Kasumi-1 (cell line): ENCODE measurements at regions not wholly inside any gene's neighbourhood (a gene's known extent, or its start where the extent isn't known, plus 50 kb on each side); places are given as distances from the start of the nearest gene placed in this dataset.

Experiments
- DNase-seq, 2 experiments: peaks; one replicate each; lab custom pipeline; 2025; lab: John Stamatoyannopoulos, UW

GRCh38 chr3:59339818-59340217, 290.0 kb upstream of the CFAP20DC start:
- DNase-seq = no peak

GRCh38 chr3:59338934-59339333, 289.1 kb upstream of the CFAP20DC start:
- DNase-seq = no peak

GRCh38 chr3:59335338-59335737, 285.5 kb upstream of the CFAP20DC start:
- no peak for DNase-seq

GRCh38 chr3:59334585-59334984, 284.8 kb upstream of the CFAP20DC start:
- DNase-seq = no peak

GRCh38 chr3:59327376-59327808, 277.6 kb upstream of the CFAP20DC start:
- DNase-seq = no peak

GRCh38 chr3:59326246-59327024, 276.6 kb upstream of the CFAP20DC start:
- no peak for DNase-seq

- no peak for DNase-seq
These were observed 272.2 kb upstream of the CFAP20DC start for GRCh38 chr3:59321881-59322540.

GRCh38 chr3:59320080-59320479, 270.3 kb upstream of the CFAP20DC start:
- no peak for DNase-seq

GRCh38 chr3:59319442-59319841, 269.6 kb upstream of the CFAP20DC start:
- no peak for DNase-seq

GRCh38 chr3:59318881-59319280, 269.1 kb upstream of the CFAP20DC start:
- DNase-seq = no peak

- DNase-seq = no peak
These were observed 267.6 kb upstream of the CFAP20DC start for GRCh38 chr3:59317386-59317785.

GRCh38 chr3:59316688-59317275, 267.0 kb upstream of the CFAP20DC start:
- DNase-seq = no peak

GRCh38 chr3:59313365-59313764, 263.5 kb upstream of the CFAP20DC start:
- DNase-seq = peak; percentile 47 to 55

GRCh38 chr3:59311231-59311630, 261.4 kb upstream of the CFAP20DC start:
- no peak for DNase-seq

GRCh38 chr3:59310736-59311135, 260.9 kb upstream of the CFAP20DC start:
- no peak for DNase-seq

- peak in 1 of 2 experiments; percentile 11 for DNase-seq
These were observed 258.9 kb upstream of the CFAP20DC start for GRCh38 chr3:59308684-59309083.

- no peak for DNase-seq
These were observed 258.2 kb upstream of the CFAP20DC start for GRCh38 chr3:59308001-59308400.

- no peak for DNase-seq
These were observed 256.6 kb upstream of the CFAP20DC start for GRCh38 chr3:59306436-59306835.

- no peak for DNase-seq
These were observed 254.5 kb upstream of the CFAP20DC start for GRCh38 chr3:59304296-59304695.

- no peak for DNase-seq
These were observed 253.6 kb upstream of the CFAP20DC start for GRCh38 chr3:59303452-59303851.

GRCh38 chr3:59302442-59302841, 252.6 kb upstream of the CFAP20DC start:
- no peak for DNase-seq

GRCh38 chr3:59300733-59301132, 250.9 kb upstream of the CFAP20DC start:
- peak; percentile 55 to 63 for DNase-seq

- no peak for DNase-seq
These were observed 249.7 kb upstream of the CFAP20DC start for GRCh38 chr3:59299561-59299960.
